ENCODE measurements at regions not wholly inside any gene's neighbourhood (a gene's known extent, or its start where the extent isn't known, plus 50 kb on each side); places are given as distances from the start of the nearest gene placed in this dataset.

DNA sequence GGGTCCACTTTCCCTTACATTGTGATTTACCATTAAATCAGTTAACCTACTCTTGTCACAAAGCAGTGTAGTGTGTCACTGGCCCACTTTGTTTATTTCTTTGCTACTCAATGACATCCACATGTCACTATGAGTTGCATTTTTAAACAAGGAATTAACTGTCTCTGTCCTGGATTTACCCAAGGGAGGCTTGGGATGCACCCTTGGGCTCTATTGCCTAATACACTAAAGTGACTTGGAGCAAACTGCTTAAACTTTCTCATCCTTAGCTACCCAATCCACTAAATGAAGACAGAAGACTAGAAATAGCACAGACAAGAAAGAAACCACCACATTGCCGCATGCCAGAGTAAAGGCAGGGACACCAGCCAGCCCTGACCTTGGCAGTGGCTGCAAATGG lies 136.2 kb upstream of the TIAM1 start:
- H3K79me2 ChIP-seq (ENCODE audit: control insufficient read depth, insufficient read depth, low read length) = no peaks in the 10 kb centered on the region
- H3K9ac ChIP-seq (ENCODE audit: control insufficient read depth, insufficient read depth, low read length) = no peak overlapping the region
- H3K27ac ChIP-seq (ENCODE audit: control insufficient read depth, insufficient read depth) = no peak overlapping the region
- DNase-seq (ENCODE audit: low read depth, low spot score) (no peak), FAIRE-seq (no peak), ATAC-seq (no peak)
- H3K36me3 ChIP-seq (ENCODE audit: control insufficient read depth in 2 of 2, insufficient read depth in 2 of 2, low read length in 1 of 2) = no peaks in the 10 kb centered on the region
- no peak overlapping the region for H3K4me2 ChIP-seq (ENCODE audit: control insufficient read depth, insufficient read depth)
- intact Hi-C loops (cut with micrococcal nuclease; ENCODE audit: unreplicated experiment) = no loop called here
- BruUV-seq (replicated peaks) = no TSS peak
- H3K4me1 ChIP-seq (ENCODE audit: control insufficient read depth, insufficient read depth, low read length) = no peaks in the 10 kb centered on the region
- in situ Hi-C loops (cut with MboI) = no loop called here
- no peak overlapping the region for H2AFZ ChIP-seq (ENCODE audit: control insufficient read depth, low read depth, low read length)
- no peaks in the 10 kb centered on the region for H4K20me1 ChIP-seq (ENCODE audit: control insufficient read depth, insufficient read depth)
- TF ChIP-seq PML (IDR thresholded peaks at IDR 0.05; ENCODE audit: low read length) (no peak), YY1 (IDR thresholded peaks at IDR 0.05; ENCODE audit: low read depth, low read length) (no peak), SMAD5 (IDR thresholded peaks at IDR 0.05; ENCODE audit: low read depth) (no peak), BRCA1 (IDR thresholded peaks at IDR 0.05; ENCODE audit: low read depth, low read length) (no peak), PBX3 (IDR thresholded peaks at IDR 0.05; ENCODE audit: insufficient replicate concordance, low read depth, low read length) (no peak), SREBF1 (IDR thresholded peaks at IDR 0.05; ENCODE audit: low read length) (no peak), TCF3 (IDR thresholded peaks at IDR 0.05; ENCODE audit: borderline replicate concordance, insufficient read depth, low read depth, low read length) (no peak), PAX8 (IDR thresholded peaks at IDR 0.05) (no peak), RELB (IDR thresholded peaks at IDR 0.05; ENCODE audit: low read depth) (no peak)
- TF ChIP-seq, protein P1, sequence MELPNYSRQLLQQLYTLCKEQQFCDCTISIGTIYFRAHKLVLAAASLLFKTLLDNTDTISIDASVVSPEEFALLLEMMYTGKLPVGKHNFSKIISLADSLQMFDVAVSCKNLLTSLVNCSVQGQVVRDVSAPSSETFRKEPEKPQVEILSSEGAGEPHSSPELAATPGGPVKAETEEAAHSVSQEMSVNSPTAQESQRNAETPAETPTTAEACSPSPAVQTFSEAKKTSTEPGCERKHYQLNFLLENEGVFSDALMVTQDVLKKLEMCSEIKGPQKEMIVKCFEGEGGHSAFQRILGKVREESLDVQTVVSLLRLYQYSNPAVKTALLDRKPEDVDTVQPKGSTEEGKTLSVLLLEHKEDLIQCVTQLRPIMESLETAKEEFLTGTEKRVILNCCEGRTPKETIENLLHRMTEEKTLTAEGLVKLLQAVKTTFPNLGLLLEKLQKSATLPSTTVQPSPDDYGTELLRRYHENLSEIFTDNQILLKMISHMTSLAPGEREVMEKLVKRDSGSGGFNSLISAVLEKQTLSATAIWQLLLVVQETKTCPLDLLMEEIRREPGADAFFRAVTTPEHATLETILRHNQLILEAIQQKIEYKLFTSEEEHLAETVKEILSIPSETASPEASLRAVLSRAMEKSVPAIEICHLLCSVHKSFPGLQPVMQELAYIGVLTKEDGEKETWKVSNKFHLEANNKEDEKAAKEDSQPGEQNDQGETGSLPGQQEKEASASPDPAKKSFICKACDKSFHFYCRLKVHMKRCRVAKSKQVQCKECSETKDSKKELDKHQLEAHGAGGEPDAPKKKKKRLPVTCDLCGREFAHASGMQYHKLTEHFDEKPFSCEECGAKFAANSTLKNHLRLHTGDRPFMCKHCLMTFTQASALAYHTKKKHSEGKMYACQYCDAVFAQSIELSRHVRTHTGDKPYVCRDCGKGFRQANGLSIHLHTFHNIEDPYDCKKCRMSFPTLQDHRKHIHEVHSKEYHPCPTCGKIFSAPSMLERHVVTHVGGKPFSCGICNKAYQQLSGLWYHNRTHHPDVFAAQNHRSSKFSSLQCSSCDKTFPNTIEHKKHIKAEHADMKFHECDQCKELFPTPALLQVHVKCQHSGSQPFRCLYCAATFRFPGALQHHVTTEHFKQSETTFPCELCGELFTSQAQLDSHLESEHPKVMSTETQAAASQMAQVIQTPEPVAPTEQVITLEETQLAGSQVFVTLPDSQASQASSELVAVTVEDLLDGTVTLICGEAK (IDR thresholded peaks at IDR 0.05; ENCODE audit: borderline replicate concordance) = no peak
- whole genome bisulfite sequencing (ENCODE audit: insufficient coverage, insufficient replicate concordance, low lambda C conversion rate, missing lambda C conversion rate) = 0% methylated on average over 1 of the region's 1 CpG
- no peaks in the 10 kb centered on the region for H3K27me3 ChIP-seq (replicated peaks in 1 of 2; ENCODE audit: control insufficient read depth in 2 of 2, insufficient read depth in 2 of 2, low read length in 1 of 2)
- ChIA-PET POLR2A (no interaction called here), RAD21 (ENCODE audit: unreplicated experiment) (no interaction called here), SMC1A (ENCODE audit: uncharacterized antibody, unreplicated experiment) (no interaction called here), CTCF (no interaction called here)
- H3K4me3 ChIP-seq = no peak overlapping the region
- no peaks in the 10 kb centered on the region; the same call in 2 of the 3 replicates for H3K9me3 ChIP-seq (replicated peaks; ENCODE audit: control insufficient read depth, insufficient read depth, low read length)
